Endothelial cell of umbilical vein (primary cell): ENCODE measurements at regions not wholly inside any gene's neighbourhood (a gene's known extent, or its start where the extent isn't known, plus 50 kb on each side); places are given as distances from the start of the nearest gene placed in this dataset.

ENCODE experiments used
- BruUV-seq: library from RNA; stranded (reverse); fragments of 400-500 nt; replicated peaks from 2 replicates; lab custom pipeline; 2021; lab: Mats Ljungman, UMichigan
- CTCF ChIA-PET: fragments of 300-600, 350-600 bp; sonication (Branson Sonifier 250); formaldehyde crosslinking; loops from one replicate; lab custom pipeline; 2021; ENCODE audit warnings: antibody characterized with exemption, inconsistent platforms; lab: Charles Lee
- POLR2A ChIA-PET: fragments of 300-600, 350-600 bp; sonication (Branson Sonifier 250); formaldehyde crosslinking; loops from one replicate; lab custom pipeline; 2021; ENCODE audit warnings: antibody characterized with exemption, inconsistent platforms; lab: Charles Lee
- DNase-seq: peaks from one replicate; pipeline ENCODE4 v3.0.0-alpha.2; 2011; ENCODE audit warnings: low read depth, low spot score
- FAIRE-seq: peaks from 2 replicates; lab custom pipeline; 2011; peaks lifted over from hg19 to GRCh38; lab: Jason Lieb, UNC
- H2AFZ ChIP-seq: 2 replicates; pipeline ENCODE4 v1.6.0; 2012; ENCODE audit warnings: low read depth, low read length, control low read depth, inconsistent platforms
- H3K27ac ChIP-seq: 2 replicates; pipeline ENCODE4 v1.5.1; 2011; ENCODE audit warnings: low read depth, mild to moderate bottlenecking, control low read depth, low read length, moderate library complexity; ENCODE audit not compliant: insufficient read depth
- H3K27me3 ChIP-seq, 2 experiments: 2 replicates each; pipeline versions ENCODE4 v1.6.0 to v1.6.1; 2011; ENCODE audit warnings: low read length in 2 of 2, mixed read lengths in 1 of 2; ENCODE audit not compliant: control insufficient read depth in 2 of 2, insufficient read depth in 2 of 2
- H3K36me3 ChIP-seq, 2 experiments: 2 replicates in 1 of 2; 3 replicates in 1 of 2; pipeline ENCODE4 v1.5.1; 2011; ENCODE audit warnings: low read length in 2 of 2, mild to moderate bottlenecking in 1 of 2, moderate library complexity in 1 of 2; ENCODE audit not compliant: control insufficient read depth in 2 of 2, insufficient read depth in 2 of 2; ENCODE audit errors: extremely low read depth in 1 of 2
- H3K4me1 ChIP-seq: 3 replicates; pipeline ENCODE4 v1.5.1; 2011; ENCODE audit warnings: mild to moderate bottlenecking, low read length; ENCODE audit not compliant: control insufficient read depth, insufficient read depth; ENCODE audit errors: extremely low read depth
- H3K4me2 ChIP-seq: 2 replicates; pipeline ENCODE4 v1.6.1; 2011; ENCODE audit warnings: low read length, control low read depth, mixed read lengths; ENCODE audit not compliant: insufficient read depth
- H3K4me3 ChIP-seq, 3 experiments: fragments of 200-600 bp in 1 of 3; sonication (generic), shearing (Covaris generic) in 1 of 3; replicated peaks in 1 of 3; 2 replicates each; pipeline ENCODE4 v1.5.1; 2011 to 2016; ENCODE audit warnings: control low read depth in 3 of 3, low read length in 3 of 3, mild to moderate bottlenecking in 2 of 3, inconsistent platforms in 1 of 3, low read depth in 1 of 3, moderate library complexity in 1 of 3; ENCODE audit not compliant: insufficient read depth in 1 of 3
- H3K79me2 ChIP-seq: 2 replicates; pipeline ENCODE4 v1.6.0; 2012; ENCODE audit warnings: low read length, inconsistent platforms; ENCODE audit not compliant: control insufficient read depth, insufficient read depth
- H3K9ac ChIP-seq: replicated peaks from 2 replicates; pipeline ENCODE3; 2011; ENCODE audit warnings: low read length, control low read depth; ENCODE audit not compliant: insufficient read depth; ENCODE audit errors: extremely low read depth
- H3K9me1 ChIP-seq: replicated peaks from 3 replicates; pipeline ENCODE4 v1.6.0; 2011; ENCODE audit warnings: mild to moderate bottlenecking, low read length; ENCODE audit not compliant: control insufficient read depth, insufficient read depth; ENCODE audit errors: extremely low read depth
- H3K9me3 ChIP-seq: replicated peaks from 2 replicates; pipeline ENCODE4 v1.5.1; 2012; ENCODE audit warnings: low read length, inconsistent platforms; ENCODE audit not compliant: control insufficient read depth, insufficient read depth
- H4K20me1 ChIP-seq: replicated peaks from 2 replicates; pipeline ENCODE3; 2011; ENCODE audit warnings: mild to moderate bottlenecking, low read length; ENCODE audit not compliant: control insufficient read depth, insufficient read depth; ENCODE audit errors: extremely low read depth
- EZH2 ChIP-seq: IDR thresholded peaks from 2 replicates; pipeline ENCODE4 v1.6.1; 2012; ENCODE audit warnings: borderline replicate concordance, low read depth, mild to moderate bottlenecking, moderate library complexity, low read length, inconsistent platforms; ENCODE audit not compliant: severe bottlenecking
- FOS ChIP-seq: IDR thresholded peaks from 2 replicates; pipeline ENCODE4 v1.6.1; 2011; ENCODE audit warnings: mild to moderate bottlenecking, low read length, moderate library complexity, borderline replicate concordance; ENCODE audit not compliant: insufficient read depth
- GATA2 ChIP-seq: IDR thresholded peaks from 2 replicates; pipeline ENCODE4 v1.7.0; 2011; ENCODE audit warnings: low read depth, mild to moderate bottlenecking, moderate library complexity, mixed read lengths, low read length; ENCODE audit not compliant: insufficient read length, insufficient read depth
- JUN ChIP-seq: IDR thresholded peaks from 2 replicates; pipeline ENCODE4 v1.6.1; 2011; ENCODE audit warnings: borderline replicate concordance, low read depth; ENCODE audit not compliant: insufficient read length, insufficient read depth
- POLR2A ChIP-seq: IDR thresholded peaks from 2 replicates; pipeline ENCODE4 v1.6.1; 2012; ENCODE audit warnings: low read depth, mild to moderate bottlenecking, control low read depth, low read length
- POLR2AphosphoS5 ChIP-seq: IDR thresholded peaks from 2 replicates; pipeline ENCODE4 v1.6.1; 2012; ENCODE audit warnings: low read depth, mild to moderate bottlenecking, control low read depth, low read length, moderate library complexity; ENCODE audit not compliant: insufficient read depth
- dilution Hi-C: fragments of 300-500 bp; cut with MboI; formaldehyde crosslinking; loops from one replicate; pipeline ENCODE4 v1.15.0; 2019; ENCODE audit warnings: low sequenced_read_pairs; ENCODE audit not compliant: extremely low pct_ligation_motif_present
- intact Hi-C: fragments of 100-400 bp; cut with micrococcal nuclease; formaldehyde crosslinking; loops from one replicate; pipeline ENCODE4 v1.10.0; 2022
- TF ChIP-seq, protein P1 (sequence below): IDR thresholded peaks from 2 replicates; pipeline ENCODE4 v1.6.1; 2011; ENCODE audit not compliant: insufficient read depth, insufficient read length
- TF ChIP-seq, protein P2 (sequence below), 2 donors: IDR thresholded peaks; 1 replicate in 1 of 2; 2 replicates in 1 of 2; pipeline ENCODE4 v1.5.1; 2011; ENCODE audit warnings: low read length in 2 of 2, mild to moderate bottlenecking in 2 of 2, moderate library complexity in 2 of 2, control low read depth in 1 of 2, inconsistent platforms in 1 of 2, low read depth in 1 of 2; ENCODE audit not compliant: insufficient read depth in 1 of 2; ENCODE audit errors: extremely low read depth in 1 of 2

- no peaks in the 10 kb centered on the region for H3K9me1 ChIP-seq
- no peaks in the 10 kb centered on the region for H3K27me3 ChIP-seq
- dilution Hi-C loops, result no loop called here
- ChIA-PET CTCF (interaction anchor here (0.9 kb wide), 1 partner anchor 19 kb away, joined by 3 read pairs; no protein-coding TSS in a partner anchor), POLR2A (no interaction called here)
- no peaks in the 10 kb centered on the region for H4K20me1 ChIP-seq
- DNase-seq, result no peak
- H3K9me3 ChIP-seq, result no peaks in the 10 kb centered on the region
- no peak overlapping the region for H3K9ac ChIP-seq
- no peak overlapping the region for H3K27ac ChIP-seq
- H3K4me2 ChIP-seq, result no peak overlapping the region
- H3K4me3 ChIP-seq, result no peak overlapping the region
- no peak overlapping the region for H2AFZ ChIP-seq
- H3K36me3 ChIP-seq, result no peaks in the 10 kb centered on the region
- BruUV-seq, result no TSS peak
- intact Hi-C loops, result no loop called here
- TF ChIP-seq, protein P1, sequence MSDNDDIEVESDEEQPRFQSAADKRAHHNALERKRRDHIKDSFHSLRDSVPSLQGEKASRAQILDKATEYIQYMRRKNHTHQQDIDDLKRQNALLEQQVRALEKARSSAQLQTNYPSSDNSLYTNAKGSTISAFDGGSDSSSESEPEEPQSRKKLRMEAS, result no peak
- TF ChIP-seq EZH2, result no peak
- no peak for TF ChIP-seq FOS
- TF ChIP-seq, protein P2, sequence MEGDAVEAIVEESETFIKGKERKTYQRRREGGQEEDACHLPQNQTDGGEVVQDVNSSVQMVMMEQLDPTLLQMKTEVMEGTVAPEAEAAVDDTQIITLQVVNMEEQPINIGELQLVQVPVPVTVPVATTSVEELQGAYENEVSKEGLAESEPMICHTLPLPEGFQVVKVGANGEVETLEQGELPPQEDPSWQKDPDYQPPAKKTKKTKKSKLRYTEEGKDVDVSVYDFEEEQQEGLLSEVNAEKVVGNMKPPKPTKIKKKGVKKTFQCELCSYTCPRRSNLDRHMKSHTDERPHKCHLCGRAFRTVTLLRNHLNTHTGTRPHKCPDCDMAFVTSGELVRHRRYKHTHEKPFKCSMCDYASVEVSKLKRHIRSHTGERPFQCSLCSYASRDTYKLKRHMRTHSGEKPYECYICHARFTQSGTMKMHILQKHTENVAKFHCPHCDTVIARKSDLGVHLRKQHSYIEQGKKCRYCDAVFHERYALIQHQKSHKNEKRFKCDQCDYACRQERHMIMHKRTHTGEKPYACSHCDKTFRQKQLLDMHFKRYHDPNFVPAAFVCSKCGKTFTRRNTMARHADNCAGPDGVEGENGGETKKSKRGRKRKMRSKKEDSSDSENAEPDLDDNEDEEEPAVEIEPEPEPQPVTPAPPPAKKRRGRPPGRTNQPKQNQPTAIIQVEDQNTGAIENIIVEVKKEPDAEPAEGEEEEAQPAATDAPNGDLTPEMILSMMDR (IDR thresholded peaks at IDR 0.05; ENCODE audit: extremely low read depth in 1 of 2, insufficient read depth in 1 of 2, low read depth in 1 of 2, low read length in 2 of 2), result no peak
- TF ChIP-seq GATA2, result no peak
- no peak for TF ChIP-seq POLR2AphosphoS5
- no peak for TF ChIP-seq POLR2A
- no peak for TF ChIP-seq JUN
- H3K79me2 ChIP-seq, result no peaks in the 10 kb centered on the region
- FAIRE-seq, result no peak
- peaks cover 6% of the 10 kb centered on the region for H3K4me1 ChIP-seq
Observed at GRCh38 chr4:114116861-114117260, 137.4 kb upstream of the ARSJ start.
